WTC11 (cell line): ENCODE measurements at regions not wholly inside any gene's neighbourhood (a gene's known extent, or its start where the extent isn't known, plus 50 kb on each side); places are given as distances from the start of the nearest gene placed in this dataset.

Experiments
- ATAC-seq: fragments of 200-7000 bp; cut with Tn5 transposase; 2 replicates; pipeline ENCODE4 v1.10.0; 2021; ENCODE audit warnings: mild to moderate bottlenecking, moderate library complexity
- CTCF ChIA-PET: fragments of 300-600 bp; sonication (Branson Sonifier 250); formaldehyde crosslinking; loops from one replicate; lab custom pipeline; 2021; ENCODE audit warnings: antibody characterized with exemption; lab: Charles Lee
- POLR2A ChIA-PET: fragments of 350-600 bp; sonication (Branson Sonifier 250); formaldehyde crosslinking; loops from one replicate; lab custom pipeline; 2021; ENCODE audit warnings: antibody characterized with exemption; lab: Charles Lee
- DNase-seq: peaks from one replicate; pipeline ENCODE4 v3.0.0; 2021; ENCODE audit warnings: low spot score
- H3K27ac Mint-ChIP-seq: 2 replicates; pipeline ENCODE4 v1.8.0; 2021; ENCODE audit warnings: mixed read lengths
- H3K27me3 Mint-ChIP-seq: 2 replicates; pipeline ENCODE4 v1.8.0; 2021; ENCODE audit warnings: low read depth, mild to moderate bottlenecking, moderate library complexity, mixed read lengths
- H3K36me3 Mint-ChIP-seq: 2 replicates; pipeline ENCODE4 v1.8.0; 2021; ENCODE audit warnings: mixed read lengths
- H3K4me1 Mint-ChIP-seq: 2 replicates; pipeline ENCODE4 v1.8.0; 2022; ENCODE audit warnings: mixed read lengths
- H3K4me3 Mint-ChIP-seq: 2 replicates; pipeline ENCODE4 v1.8.0; 2021; ENCODE audit warnings: mild to moderate bottlenecking, moderate library complexity, mixed read lengths
- H3K9me3 Mint-ChIP-seq: 2 replicates; pipeline ENCODE4 v1.8.0; 2021; ENCODE audit warnings: mixed read lengths
- CREB1 ChIP-seq: sonication (generic); formaldehyde crosslinking; IDR thresholded peaks from 2 replicates; pipeline ENCODE4 v1.8.0; 2023; ENCODE audit warnings: mild to moderate bottlenecking, missing genetic modification reagents
- E2F5 ChIP-seq: sonication (generic); formaldehyde crosslinking; IDR thresholded peaks from 2 replicates; pipeline ENCODE4 v1.8.1; 2022; ENCODE audit warnings: mild to moderate bottlenecking, moderate library complexity, missing genetic modification reagents
- ETV6 ChIP-seq: sonication (generic); formaldehyde crosslinking; IDR thresholded peaks from 2 replicates; pipeline ENCODE4 v1.8.1; 2022; ENCODE audit warnings: mild to moderate bottlenecking, missing genetic modification reagents
- FOXJ3 ChIP-seq: sonication (generic); formaldehyde crosslinking; IDR thresholded peaks from 2 replicates; pipeline ENCODE4 v1.9.0; 2021; ENCODE audit warnings: missing genetic modification reagents, mild to moderate bottlenecking, borderline replicate concordance
- HMGXB4 ChIP-seq: sonication (generic); formaldehyde crosslinking; IDR thresholded peaks from 2 replicates; pipeline ENCODE4 v1.8.1; 2023; ENCODE audit warnings: mild to moderate bottlenecking, moderate library complexity, missing genetic modification reagents
- MAX ChIP-seq: sonication (generic); formaldehyde crosslinking; IDR thresholded peaks from 2 replicates; pipeline ENCODE4 v1.8.0; 2022; ENCODE audit warnings: mild to moderate bottlenecking, missing genetic modification reagents
- MYBL2 ChIP-seq: sonication (generic); formaldehyde crosslinking; IDR thresholded peaks from 2 replicates; pipeline ENCODE4 v1.8.1; 2023; ENCODE audit warnings: mild to moderate bottlenecking, moderate library complexity, missing genetic modification reagents
- NR3C1 ChIP-seq: sonication (generic); formaldehyde crosslinking; conservative IDR thresholded peaks from 2 replicates; pipeline ENCODE4 v1.8.1; 2023; ENCODE audit warnings: low read depth, mild to moderate bottlenecking, missing genetic modification reagents
- OVOL2 ChIP-seq: fragments of 250-450 bp; sonication (Bioruptor Pico); IDR thresholded peaks from 2 replicates; pipeline ENCODE4 v1.9.0; 2021; ENCODE audit warnings: mild to moderate bottlenecking, borderline replicate concordance
- TCF7 ChIP-seq: sonication (generic); formaldehyde crosslinking; IDR thresholded peaks from 2 replicates; pipeline ENCODE4 v1.8.0; 2022; ENCODE audit warnings: mild to moderate bottlenecking, low read depth, missing genetic modification reagents, moderate library complexity
- ZNF396 ChIP-seq: fragments of 250-450 bp; sonication (Bioruptor Pico); IDR thresholded peaks from 2 replicates; pipeline ENCODE4 v1.8.0; 2021; ENCODE audit warnings: mild to moderate bottlenecking, moderate library complexity, borderline replicate concordance
- ZNF416 ChIP-seq: fragments of 250-450 bp; sonication (Bioruptor Pico); IDR thresholded peaks from 2 replicates; pipeline ENCODE4 v1.9.0; 2021; ENCODE audit warnings: mild to moderate bottlenecking, inconsistent platforms
- TF ChIP-seq, protein P1 (sequence below): fragments of 250-450 bp; sonication (Bioruptor Pico); IDR thresholded peaks from 2 replicates; pipeline ENCODE4 v2.1.2; 2022; ENCODE audit warnings: mild to moderate bottlenecking, moderate library complexity
- TF ChIP-seq, protein P2 (sequence below): sonication (generic); formaldehyde crosslinking; IDR thresholded peaks from 2 replicates; pipeline ENCODE4 v1.8.1; 2022; ENCODE audit warnings: mild to moderate bottlenecking, missing genetic modification reagents, moderate library complexity, borderline replicate concordance
- TF ChIP-seq, protein P3 (sequence below): sonication (generic); formaldehyde crosslinking; IDR thresholded peaks from 2 replicates; pipeline ENCODE4 v1.8.0; 2023; ENCODE audit warnings: mild to moderate bottlenecking, missing genetic modification reagents
- TF ChIP-seq, protein P4 (sequence below): sonication (generic); formaldehyde crosslinking; IDR thresholded peaks from 2 replicates; pipeline ENCODE4 v1.8.1; 2023; ENCODE audit warnings: mild to moderate bottlenecking, missing genetic modification reagents, borderline replicate concordance

- no peak for TF ChIP-seq HMGXB4 (CRISPR knock-in tag)
- TF ChIP-seq, protein P1, sequence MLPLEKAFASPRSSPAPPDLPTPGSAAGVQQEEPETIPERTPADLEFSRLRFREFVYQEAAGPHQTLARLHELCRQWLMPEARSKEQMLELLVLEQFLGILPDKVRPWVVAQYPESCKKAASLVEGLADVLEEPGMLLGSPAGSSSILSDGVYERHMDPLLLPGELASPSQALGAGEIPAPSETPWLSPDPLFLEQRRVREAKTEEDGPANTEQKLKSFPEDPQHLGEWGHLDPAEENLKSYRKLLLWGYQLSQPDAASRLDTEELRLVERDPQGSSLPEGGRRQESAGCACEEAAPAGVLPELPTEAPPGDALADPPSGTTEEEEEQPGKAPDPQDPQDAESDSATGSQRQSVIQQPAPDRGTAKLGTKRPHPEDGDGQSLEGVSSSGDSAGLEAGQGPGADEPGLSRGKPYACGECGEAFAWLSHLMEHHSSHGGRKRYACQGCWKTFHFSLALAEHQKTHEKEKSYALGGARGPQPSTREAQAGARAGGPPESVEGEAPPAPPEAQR, result no peak
- TF ChIP-seq, protein P2, sequence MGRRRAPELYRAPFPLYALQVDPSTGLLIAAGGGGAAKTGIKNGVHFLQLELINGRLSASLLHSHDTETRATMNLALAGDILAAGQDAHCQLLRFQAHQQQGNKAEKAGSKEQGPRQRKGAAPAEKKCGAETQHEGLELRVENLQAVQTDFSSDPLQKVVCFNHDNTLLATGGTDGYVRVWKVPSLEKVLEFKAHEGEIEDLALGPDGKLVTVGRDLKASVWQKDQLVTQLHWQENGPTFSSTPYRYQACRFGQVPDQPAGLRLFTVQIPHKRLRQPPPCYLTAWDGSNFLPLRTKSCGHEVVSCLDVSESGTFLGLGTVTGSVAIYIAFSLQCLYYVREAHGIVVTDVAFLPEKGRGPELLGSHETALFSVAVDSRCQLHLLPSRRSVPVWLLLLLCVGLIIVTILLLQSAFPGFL (CRISPR knock-in tag), result no peak
- TF ChIP-seq OVOL2 (CRISPR knock-in tag), result no peak
Measured at GRCh38 chr13:19267746-19268145, 86.1 kb upstream of the TUBA3C start (continued).

GRCh38 chr13:19266979-19267378, 85.4 kb upstream of the TUBA3C start:
- H3K9me3 Mint-ChIP-seq, result peaks cover 77% of the 10 kb centered on the region
- ChIA-PET CTCF (no interaction called here), POLR2A (no interaction called here)
- H3K4me3 Mint-ChIP-seq, result no peak overlapping the region
- DNase-seq (no peak), ATAC-seq (no peak)
- H3K27me3 Mint-ChIP-seq, result peaks cover 4% of the 10 kb centered on the region
- no peaks in the 10 kb centered on the region for H3K4me1 Mint-ChIP-seq
- peaks cover 70% of the 10 kb centered on the region for H3K36me3 Mint-ChIP-seq
- TF ChIP-seq ZNF416 (CRISPR knock-in tag) (no peak), E2F5 (CRISPR knock-in tag) (no peak), FOXJ3 (CRISPR knock-in tag) (no peak), ZNF396 (CRISPR knock-in tag) (no peak), CREB1 (CRISPR knock-in tag) (no peak), ETV6 (CRISPR knock-in tag) (no peak), NR3C1 (CRISPR knock-in tag) (no peak), TCF7 (no peak), MAX (CRISPR knock-in tag) (no peak), MYBL2 (no peak)
- TF ChIP-seq, protein P3, sequence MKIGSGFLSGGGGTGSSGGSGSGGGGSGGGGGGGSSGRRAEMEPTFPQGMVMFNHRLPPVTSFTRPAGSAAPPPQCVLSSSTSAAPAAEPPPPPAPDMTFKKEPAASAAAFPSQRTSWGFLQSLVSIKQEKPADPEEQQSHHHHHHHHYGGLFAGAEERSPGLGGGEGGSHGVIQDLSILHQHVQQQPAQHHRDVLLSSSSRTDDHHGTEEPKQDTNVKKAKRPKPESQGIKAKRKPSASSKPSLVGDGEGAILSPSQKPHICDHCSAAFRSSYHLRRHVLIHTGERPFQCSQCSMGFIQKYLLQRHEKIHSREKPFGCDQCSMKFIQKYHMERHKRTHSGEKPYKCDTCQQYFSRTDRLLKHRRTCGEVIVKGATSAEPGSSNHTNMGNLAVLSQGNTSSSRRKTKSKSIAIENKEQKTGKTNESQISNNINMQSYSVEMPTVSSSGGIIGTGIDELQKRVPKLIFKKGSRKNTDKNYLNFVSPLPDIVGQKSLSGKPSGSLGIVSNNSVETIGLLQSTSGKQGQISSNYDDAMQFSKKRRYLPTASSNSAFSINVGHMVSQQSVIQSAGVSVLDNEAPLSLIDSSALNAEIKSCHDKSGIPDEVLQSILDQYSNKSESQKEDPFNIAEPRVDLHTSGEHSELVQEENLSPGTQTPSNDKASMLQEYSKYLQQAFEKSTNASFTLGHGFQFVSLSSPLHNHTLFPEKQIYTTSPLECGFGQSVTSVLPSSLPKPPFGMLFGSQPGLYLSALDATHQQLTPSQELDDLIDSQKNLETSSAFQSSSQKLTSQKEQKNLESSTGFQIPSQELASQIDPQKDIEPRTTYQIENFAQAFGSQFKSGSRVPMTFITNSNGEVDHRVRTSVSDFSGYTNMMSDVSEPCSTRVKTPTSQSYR (CRISPR knock-in tag), result no peak
- TF ChIP-seq, protein P4, sequence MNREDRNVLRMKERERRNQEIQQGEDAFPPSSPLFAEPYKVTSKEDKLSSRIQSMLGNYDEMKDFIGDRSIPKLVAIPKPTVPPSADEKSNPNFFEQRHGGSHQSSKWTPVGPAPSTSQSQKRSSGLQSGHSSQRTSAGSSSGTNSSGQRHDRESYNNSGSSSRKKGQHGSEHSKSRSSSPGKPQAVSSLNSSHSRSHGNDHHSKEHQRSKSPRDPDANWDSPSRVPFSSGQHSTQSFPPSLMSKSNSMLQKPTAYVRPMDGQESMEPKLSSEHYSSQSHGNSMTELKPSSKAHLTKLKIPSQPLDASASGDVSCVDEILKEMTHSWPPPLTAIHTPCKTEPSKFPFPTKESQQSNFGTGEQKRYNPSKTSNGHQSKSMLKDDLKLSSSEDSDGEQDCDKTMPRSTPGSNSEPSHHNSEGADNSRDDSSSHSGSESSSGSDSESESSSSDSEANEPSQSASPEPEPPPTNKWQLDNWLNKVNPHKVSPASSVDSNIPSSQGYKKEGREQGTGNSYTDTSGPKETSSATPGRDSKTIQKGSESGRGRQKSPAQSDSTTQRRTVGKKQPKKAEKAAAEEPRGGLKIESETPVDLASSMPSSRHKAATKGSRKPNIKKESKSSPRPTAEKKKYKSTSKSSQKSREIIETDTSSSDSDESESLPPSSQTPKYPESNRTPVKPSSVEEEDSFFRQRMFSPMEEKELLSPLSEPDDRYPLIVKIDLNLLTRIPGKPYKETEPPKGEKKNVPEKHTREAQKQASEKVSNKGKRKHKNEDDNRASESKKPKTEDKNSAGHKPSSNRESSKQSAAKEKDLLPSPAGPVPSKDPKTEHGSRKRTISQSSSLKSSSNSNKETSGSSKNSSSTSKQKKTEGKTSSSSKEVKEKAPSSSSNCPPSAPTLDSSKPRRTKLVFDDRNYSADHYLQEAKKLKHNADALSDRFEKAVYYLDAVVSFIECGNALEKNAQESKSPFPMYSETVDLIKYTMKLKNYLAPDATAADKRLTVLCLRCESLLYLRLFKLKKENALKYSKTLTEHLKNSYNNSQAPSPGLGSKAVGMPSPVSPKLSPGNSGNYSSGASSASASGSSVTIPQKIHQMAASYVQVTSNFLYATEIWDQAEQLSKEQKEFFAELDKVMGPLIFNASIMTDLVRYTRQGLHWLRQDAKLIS (CRISPR knock-in tag), result no peak
- TF ChIP-seq, protein P2 (CRISPR knock-in tag), result no peak
- H3K27ac Mint-ChIP-seq, result no peak overlapping the region
